ENCODE measurements at regions not wholly inside any gene's neighbourhood (a gene's known extent, or its start where the extent isn't known, plus 50 kb on each side); places are given as distances from the start of the nearest gene placed in this dataset.

DNA sequence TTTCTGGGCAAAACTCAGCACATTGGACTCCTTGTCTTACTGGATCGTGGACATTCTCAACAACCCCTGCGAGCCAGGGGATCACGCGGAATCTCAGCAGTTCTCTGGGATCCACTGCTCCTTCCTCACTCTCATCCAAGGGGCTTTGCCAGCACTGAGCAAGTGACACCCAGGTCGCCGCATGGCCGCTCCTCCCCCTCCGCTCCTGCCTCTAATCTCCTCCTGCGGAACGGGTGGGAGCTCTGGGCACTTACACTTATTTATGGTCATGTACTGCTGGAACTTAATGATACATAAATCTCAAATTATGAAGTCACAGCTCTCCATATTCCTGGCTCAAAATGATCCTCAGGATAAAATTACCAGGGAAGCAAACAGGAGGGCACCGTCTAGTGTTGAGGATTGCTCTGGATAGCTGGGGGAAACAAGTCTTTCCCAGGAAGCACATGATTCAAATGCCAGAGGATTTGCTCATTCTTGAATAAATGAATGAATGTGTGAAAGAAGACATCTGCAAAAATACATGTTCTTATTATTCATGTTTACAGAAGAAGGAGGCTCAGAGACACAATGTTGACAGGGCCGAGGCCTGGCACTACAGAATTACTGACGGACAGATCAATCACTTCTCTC is 1077.3 kb downstream of the TBC1D22A start:
- DNase-seq, result no peak
- Histone ChIP-seq H3K9me2 (replicated peaks; ENCODE audit: insufficient read depth, low read length) (no peaks in the 10 kb centered on the region), H4K20me1 (ENCODE audit: insufficient read depth, low read length) (no peaks in the 10 kb centered on the region), H3K27me3 (replicated peaks; ENCODE audit: insufficient read depth, low read length) (no peaks in the 10 kb centered on the region), H3K36me3 (replicated peaks; ENCODE audit: insufficient read depth, low read length) (no peaks in the 10 kb centered on the region), H3K4me3 (ENCODE audit: low read length) (no peak overlapping the region), H3K27ac (ENCODE audit: low read length) (no peak overlapping the region), H3K4me2 (ENCODE audit: low read depth, low read length) (no peak overlapping the region), H3K9ac (ENCODE audit: low read length) (no peak overlapping the region), H3K4me1 (ENCODE audit: low read length) (peaks cover 23% of the 10 kb centered on the region), H3K79me2 (ENCODE audit: low read length) (no peaks in the 10 kb centered on the region), H3K9me3 (replicated peaks; ENCODE audit: insufficient read depth, low read length) (no peaks in the 10 kb centered on the region), H3F3A (ENCODE audit: insufficient read depth, low read length) (no peaks in the 10 kb centered on the region), H2AFZ (ENCODE audit: low read length) (no peak overlapping the region)
- TF ChIP-seq, protein P1, sequence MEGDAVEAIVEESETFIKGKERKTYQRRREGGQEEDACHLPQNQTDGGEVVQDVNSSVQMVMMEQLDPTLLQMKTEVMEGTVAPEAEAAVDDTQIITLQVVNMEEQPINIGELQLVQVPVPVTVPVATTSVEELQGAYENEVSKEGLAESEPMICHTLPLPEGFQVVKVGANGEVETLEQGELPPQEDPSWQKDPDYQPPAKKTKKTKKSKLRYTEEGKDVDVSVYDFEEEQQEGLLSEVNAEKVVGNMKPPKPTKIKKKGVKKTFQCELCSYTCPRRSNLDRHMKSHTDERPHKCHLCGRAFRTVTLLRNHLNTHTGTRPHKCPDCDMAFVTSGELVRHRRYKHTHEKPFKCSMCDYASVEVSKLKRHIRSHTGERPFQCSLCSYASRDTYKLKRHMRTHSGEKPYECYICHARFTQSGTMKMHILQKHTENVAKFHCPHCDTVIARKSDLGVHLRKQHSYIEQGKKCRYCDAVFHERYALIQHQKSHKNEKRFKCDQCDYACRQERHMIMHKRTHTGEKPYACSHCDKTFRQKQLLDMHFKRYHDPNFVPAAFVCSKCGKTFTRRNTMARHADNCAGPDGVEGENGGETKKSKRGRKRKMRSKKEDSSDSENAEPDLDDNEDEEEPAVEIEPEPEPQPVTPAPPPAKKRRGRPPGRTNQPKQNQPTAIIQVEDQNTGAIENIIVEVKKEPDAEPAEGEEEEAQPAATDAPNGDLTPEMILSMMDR (IDR thresholded peaks at IDR 0.05; ENCODE audit: low read length), result no peak
- TF ChIP-seq EZH2phosphoT487 (IDR thresholded peaks at IDR 0.05; ENCODE audit: low read length) (no peak), EZH2 (optimal IDR thresholded peaks at IDR 0.05; ENCODE audit: low read depth, low read length) (no peak)

DNA sequence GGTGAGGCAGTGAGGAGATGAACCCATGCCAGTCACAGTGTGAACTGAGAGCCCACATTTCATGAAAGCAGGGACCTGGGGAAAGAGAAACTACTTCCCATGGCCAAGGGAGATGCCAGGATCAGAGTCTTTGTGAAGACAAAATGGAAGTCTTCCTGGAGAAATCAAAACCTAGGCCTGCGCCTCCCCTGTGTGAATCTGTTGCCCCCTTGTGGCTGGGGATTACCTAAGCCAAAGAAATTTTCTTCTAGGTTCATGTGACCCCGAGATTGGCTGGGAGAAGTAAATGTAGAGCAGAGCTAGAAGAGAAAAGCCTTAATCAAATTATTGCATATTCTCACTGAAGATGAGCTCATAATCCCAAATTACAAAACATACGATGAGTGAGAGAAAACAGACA is 1075.3 kb downstream of the TBC1D22A start:
- Histone ChIP-seq H3K9me2 (replicated peaks; ENCODE audit: insufficient read depth, low read length) (no peaks in the 10 kb centered on the region), H3K79me2 (ENCODE audit: low read length) (no peaks in the 10 kb centered on the region), H3K27ac (ENCODE audit: low read length) (no peak overlapping the region), H3K27me3 (replicated peaks; ENCODE audit: insufficient read depth, low read length) (no peaks in the 10 kb centered on the region), H3K4me1 (ENCODE audit: low read length) (peaks cover 23% of the 10 kb centered on the region), H3F3A (ENCODE audit: insufficient read depth, low read length) (no peaks in the 10 kb centered on the region), H3K4me3 (ENCODE audit: low read length) (no peak overlapping the region), H3K4me2 (ENCODE audit: low read depth, low read length) (no peak overlapping the region), H3K36me3 (replicated peaks; ENCODE audit: insufficient read depth, low read length) (no peaks in the 10 kb centered on the region), H3K9me3 (replicated peaks; ENCODE audit: insufficient read depth, low read length) (no peaks in the 10 kb centered on the region), H3K9ac (ENCODE audit: low read length) (no peak overlapping the region), H2AFZ (ENCODE audit: low read length) (peak overlapping the region; percentile 55), H4K20me1 (ENCODE audit: insufficient read depth, low read length) (no peaks in the 10 kb centered on the region)
- TF ChIP-seq, protein P1 (IDR thresholded peaks at IDR 0.05; ENCODE audit: low read length), result peak; percentile 70
- TF ChIP-seq EZH2 (optimal IDR thresholded peaks at IDR 0.05; ENCODE audit: low read depth, low read length), result no peak
- DNase-seq, result peak; percentile 70

DNA sequence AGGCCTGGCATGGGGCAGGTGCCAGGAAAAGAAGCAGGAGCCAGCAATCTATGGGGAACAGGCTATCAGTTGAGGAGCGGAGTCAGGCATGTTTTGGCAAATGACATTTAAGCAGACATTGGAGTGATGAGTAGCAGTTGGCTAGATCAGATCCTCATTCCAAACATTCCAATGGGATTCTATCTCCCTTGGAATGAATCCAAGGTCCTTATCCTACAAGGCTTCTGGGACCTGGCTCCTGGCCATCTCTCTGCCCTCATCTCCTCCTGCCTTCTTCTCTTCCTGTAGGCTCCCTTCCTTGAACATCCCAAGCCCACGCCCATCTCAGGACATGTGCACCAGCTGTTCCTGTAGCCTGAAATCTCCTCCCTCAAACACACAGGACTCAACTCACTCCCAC is 1074.5 kb downstream of the TBC1D22A start:
- Histone ChIP-seq H3K79me2 (ENCODE audit: low read length) (no peaks in the 10 kb centered on the region), H3K27ac (ENCODE audit: low read length) (no peak overlapping the region), H2AFZ (ENCODE audit: low read length) (no peak overlapping the region), H3F3A (ENCODE audit: insufficient read depth, low read length) (no peaks in the 10 kb centered on the region), H3K9me2 (replicated peaks; ENCODE audit: insufficient read depth, low read length) (no peaks in the 10 kb centered on the region), H3K4me3 (ENCODE audit: low read length) (no peak overlapping the region), H3K4me2 (ENCODE audit: low read depth, low read length) (no peak overlapping the region), H3K9me3 (replicated peaks; ENCODE audit: insufficient read depth, low read length) (no peaks in the 10 kb centered on the region), H3K4me1 (ENCODE audit: low read length) (peaks cover 23% of the 10 kb centered on the region), H4K20me1 (ENCODE audit: insufficient read depth, low read length) (no peaks in the 10 kb centered on the region), H3K27me3 (replicated peaks; ENCODE audit: insufficient read depth, low read length) (no peaks in the 10 kb centered on the region), H3K9ac (ENCODE audit: low read length) (no peak overlapping the region), H3K36me3 (replicated peaks; ENCODE audit: insufficient read depth, low read length) (no peaks in the 10 kb centered on the region)
- DNase-seq, result no peak
- TF ChIP-seq, protein P1 (IDR thresholded peaks at IDR 0.05; ENCODE audit: low read length), result no peak
- TF ChIP-seq EZH2phosphoT487 (IDR thresholded peaks at IDR 0.05; ENCODE audit: low read length), result no peak
- TF ChIP-seq EZH2 (optimal IDR thresholded peaks at IDR 0.05; ENCODE audit: low read depth, low read length), result no peak

Data from MM.1S (cell line).